ENCODE measurements at regions not wholly inside any gene's neighbourhood (a gene's known extent, or its start where the extent isn't known, plus 50 kb on each side); places are given as distances from the start of the nearest gene placed in this dataset.

DNA sequence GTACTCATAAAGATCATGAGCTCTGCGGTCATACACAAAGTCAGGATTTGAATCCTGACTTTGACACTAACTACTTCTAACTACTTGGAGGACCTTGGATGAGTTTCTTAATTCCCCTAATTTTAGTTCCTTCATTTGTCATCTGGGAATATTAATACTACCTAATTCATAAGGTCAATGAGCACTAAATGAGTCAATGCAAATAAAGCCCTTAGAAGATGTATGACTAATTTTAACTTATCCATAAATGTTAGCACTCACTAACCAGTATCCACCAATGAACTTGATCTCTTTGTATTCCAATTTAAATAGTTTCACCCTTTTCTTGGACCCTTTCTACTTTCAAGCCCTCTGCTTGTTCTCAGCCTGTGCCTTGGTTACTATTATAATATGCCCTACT is 1106.4 kb downstream of the CDH18 start:
- TF ChIP-seq ATF1 (CRISPR knock-in tag; IDR thresholded peaks at IDR 0.05) (no peak), ZNF138 (CRISPR knock-in tag; IDR thresholded peaks at IDR 0.05; ENCODE audit: low read depth) (no peak), CTCF (CRISPR knock-in tag; IDR thresholded peaks at IDR 0.05) (no peak), ELF4 (CRISPR knock-in tag; IDR thresholded peaks at IDR 0.05; ENCODE audit: borderline replicate concordance) (no peak)

All from HepG2 (cell line).